SJCRH30 (cell line): ENCODE measurements at regions not wholly inside any gene's neighbourhood (a gene's known extent, or its start where the extent isn't known, plus 50 kb on each side); places are given as distances from the start of the nearest gene placed in this dataset.
A peak's percentile ranks its signal among the peaks of the same experiment; 100 is the strongest.
"Not testable (repeated sequence)": the region's sequence is repeated elsewhere in the genome, so short reads cannot be mapped to it uniquely, and the experiment has no call there.

Experiments used
- DNase-seq, 2 experiments: peaks; one replicate each; pipeline ENCODE4 v3.0.0-alpha.2; 2015 to 2020
- H3K27ac ChIP-seq: fragments of 250-450 bp; sonication (Bioruptor Pico); 2 replicates; pipeline ENCODE4 v1.5.1; 2020; ENCODE audit warnings: mild to moderate bottlenecking, moderate library complexity
- H3K27me3 ChIP-seq: fragments of 250-450 bp; sonication (Bioruptor Pico); 2 replicates; pipeline ENCODE4 v1.5.1; 2020; ENCODE audit warnings: mild to moderate bottlenecking, moderate library complexity
- H3K36me3 ChIP-seq: fragments of 250-450 bp; sonication (Bioruptor Pico); 2 replicates; pipeline ENCODE4 v1.5.1; 2020; ENCODE audit warnings: mild to moderate bottlenecking, moderate library complexity
- H3K4me1 ChIP-seq: fragments of 250-450 bp; sonication (Bioruptor Pico); 2 replicates; pipeline ENCODE4 v1.5.1; 2020; ENCODE audit warnings: mild to moderate bottlenecking, moderate library complexity
- H3K4me3 ChIP-seq: fragments of 250-450 bp; sonication (Bioruptor Pico); 2 replicates; pipeline ENCODE4 v1.5.1; 2020; ENCODE audit warnings: mild to moderate bottlenecking, moderate library complexity
- H3K9me3 ChIP-seq: fragments of 250-450 bp; sonication (Bioruptor Pico); replicated peaks from 2 replicates; pipeline ENCODE4 v1.5.1; 2020; ENCODE audit warnings: mild to moderate bottlenecking, moderate library complexity

GRCh38 chr1:184823080-184823479 is 68.4 kb upstream of the EDEM3 start:
- Histone ChIP-seq H3K27ac (no peak overlapping the region), H3K27me3 (no peaks in the 10 kb centered on the region), H3K9me3 (no peaks in the 10 kb centered on the region), H3K4me1 (peaks cover 16% of the 10 kb centered on the region), H3K4me3 (no peak overlapping the region), H3K36me3 (no peaks in the 10 kb centered on the region)
- peak; percentile 11 to 38 for DNase-seq

- no peaks in the 10 kb centered on the region for H3K9me3 ChIP-seq
- no peaks in the 10 kb centered on the region for H3K27me3 ChIP-seq
- no peak overlapping the region for H3K4me3 ChIP-seq
- H3K36me3 ChIP-seq: no peaks in the 10 kb centered on the region
- H3K4me1 ChIP-seq: peaks cover 16% of the 10 kb centered on the region
- H3K27ac ChIP-seq: no peak overlapping the region
- peak; percentile 44 to 73 for DNase-seq
Measured at GRCh38 chr1:184822267-184822666, 67.6 kb upstream of the EDEM3 start.

- H3K9me3 ChIP-seq: no peaks in the 10 kb centered on the region
- peaks cover 16% of the 10 kb centered on the region for H3K4me1 ChIP-seq
- no peaks in the 10 kb centered on the region for H3K36me3 ChIP-seq
- H3K27ac ChIP-seq: no peak overlapping the region
- no peak overlapping the region for H3K4me3 ChIP-seq
- peak in 1 of 2 experiments; percentile 22 for DNase-seq
- H3K27me3 ChIP-seq: no peaks in the 10 kb centered on the region
Measured at GRCh38 chr1:184821658-184822057, 67.0 kb upstream of the EDEM3 start.

- Histone ChIP-seq H3K36me3 (no peaks in the 10 kb centered on the region), H3K27me3 (no peaks in the 10 kb centered on the region), H3K9me3 (no peaks in the 10 kb centered on the region), H3K27ac (no peak overlapping the region), H3K4me3 (no peak overlapping the region), H3K4me1 (peaks cover 16% of the 10 kb centered on the region)
- DNase-seq: no peak
Measured at GRCh38 chr1:184820956-184821355, 66.3 kb upstream of the EDEM3 start.

- H3K9me3 ChIP-seq: no peaks in the 10 kb centered on the region
- no peaks in the 10 kb centered on the region for H3K36me3 ChIP-seq
- H3K27me3 ChIP-seq: no peaks in the 10 kb centered on the region
- H3K4me3 ChIP-seq: no peak overlapping the region
- no peak for DNase-seq
- H3K27ac ChIP-seq: no peak overlapping the region
- H3K4me1 ChIP-seq: peaks cover 16% of the 10 kb centered on the region
Measured at GRCh38 chr1:184820218-184820750, 65.6 kb upstream of the EDEM3 start.

- peaks cover 16% of the 10 kb centered on the region for H3K4me1 ChIP-seq
- no peak overlapping the region for H3K4me3 ChIP-seq
- peaks cover under 1% of the 10 kb centered on the region; the same call in 1 of the 2 replicates for H3K9me3 ChIP-seq
- H3K27me3 ChIP-seq: no peaks in the 10 kb centered on the region
- DNase-seq: no peak
- H3K27ac ChIP-seq: no peak overlapping the region
- no peaks in the 10 kb centered on the region for H3K36me3 ChIP-seq
Measured at GRCh38 chr1:184818646-184819045, 64.0 kb upstream of the EDEM3 start.

- not testable (repeated sequence) for DNase-seq, H3K27me3 ChIP-seq, H3K27ac ChIP-seq, H3K4me1 ChIP-seq, H3K9me3 ChIP-seq, H3K36me3 ChIP-seq, H3K4me3 ChIP-seq
Measured at GRCh38 chr1:184817003-184817402, 62.3 kb upstream of the EDEM3 start.

GRCh38 chr1:184813528-184814089 is 59.0 kb upstream of the EDEM3 start:
- H3K27ac ChIP-seq: no peak overlapping the region
- no peaks in the 10 kb centered on the region for H3K4me1 ChIP-seq
- H3K36me3 ChIP-seq: no peaks in the 10 kb centered on the region
- H3K4me3 ChIP-seq: no peak overlapping the region
- peaks cover 3% of the 10 kb centered on the region; the same call in 1 of the 2 replicates for H3K9me3 ChIP-seq
- no peak for DNase-seq
- no peaks in the 10 kb centered on the region for H3K27me3 ChIP-seq

- Histone ChIP-seq H3K36me3 (no peaks in the 10 kb centered on the region), H3K9me3 (peaks cover 3% of the 10 kb centered on the region; the same call in 1 of the 2 replicates), H3K4me3 (no peak overlapping the region), H3K4me1 (no peaks in the 10 kb centered on the region), H3K27ac (no peak overlapping the region), H3K27me3 (no peaks in the 10 kb centered on the region)
- DNase-seq: no peak
Measured at GRCh38 chr1:184811439-184812111, 56.9 kb upstream of the EDEM3 start.

GRCh38 chr1:184810735-184811343 is 56.2 kb upstream of the EDEM3 start:
- no peaks in the 10 kb centered on the region for H3K4me1 ChIP-seq
- H3K27ac ChIP-seq: no peak overlapping the region
- H3K27me3 ChIP-seq: no peaks in the 10 kb centered on the region
- peaks cover 3% of the 10 kb centered on the region; the same call in 1 of the 2 replicates for H3K9me3 ChIP-seq
- no peak for DNase-seq
- H3K36me3 ChIP-seq: no peaks in the 10 kb centered on the region
- no peak overlapping the region for H3K4me3 ChIP-seq

- no peaks in the 10 kb centered on the region for H3K4me1 ChIP-seq
- H3K27ac ChIP-seq: no peak overlapping the region
- DNase-seq: no peak
- H3K9me3 ChIP-seq: no peaks in the 10 kb centered on the region
- H3K36me3 ChIP-seq: no peaks in the 10 kb centered on the region
- no peak overlapping the region for H3K4me3 ChIP-seq
- no peaks in the 10 kb centered on the region for H3K27me3 ChIP-seq
Measured at GRCh38 chr1:184806296-184806721, 51.7 kb upstream of the EDEM3 start.

GRCh38 chr1:184805667-184806295 is 51.1 kb upstream of the EDEM3 start:
- Histone ChIP-seq H3K27ac (no peak overlapping the region), H3K27me3 (no peaks in the 10 kb centered on the region), H3K4me3 (no peak overlapping the region), H3K9me3 (no peaks in the 10 kb centered on the region), H3K4me1 (no peaks in the 10 kb centered on the region), H3K36me3 (no peaks in the 10 kb centered on the region)
- DNase-seq: peak; percentile 59 to 84
